ENCODE measurements at regions not wholly inside any gene's neighbourhood (a gene's known extent, or its start where the extent isn't known, plus 50 kb on each side); places are given as distances from the start of the nearest gene placed in this dataset.

- Mint-ChIP-seq H3K4me3 (no peak overlapping the region), H3K4me1 (no peaks in the 10 kb centered on the region), H3K9me3 (peaks cover 8% of the 10 kb centered on the region), H3K27me3 (peaks cover 24% of the 10 kb centered on the region), H3K27ac (no peak overlapping the region), H3K36me3 (no peaks in the 10 kb centered on the region)
- no peak for DNase-seq
These were observed 83.9 kb upstream of the NTF3 start for GRCh38 chr12:5348057-5348456.

- Mint-ChIP-seq H3K4me3 (no peak overlapping the region), H3K9me3 (peaks cover 12% of the 10 kb centered on the region), H3K27ac (no peak overlapping the region), H3K4me1 (no peaks in the 10 kb centered on the region), H3K36me3 (no peaks in the 10 kb centered on the region), H3K27me3 (peaks cover 28% of the 10 kb centered on the region)
- no peak for DNase-seq
These were observed 83.4 kb upstream of the NTF3 start for GRCh38 chr12:5348491-5348890.

- no peaks in the 10 kb centered on the region for H3K36me3 Mint-ChIP-seq
- DNase-seq = no peak
- H3K27me3 Mint-ChIP-seq = peaks cover 8% of the 10 kb centered on the region
- no peak overlapping the region for H3K27ac Mint-ChIP-seq
- no peaks in the 10 kb centered on the region for H3K4me1 Mint-ChIP-seq
- no peaks in the 10 kb centered on the region for H3K9me3 Mint-ChIP-seq
- H3K4me3 Mint-ChIP-seq = no peak overlapping the region
These were observed 67.7 kb upstream of the NTF3 start for GRCh38 chr12:5364036-5364770.

- no peak overlapping the region for H3K4me3 Mint-ChIP-seq
- no peaks in the 10 kb centered on the region for H3K9me3 Mint-ChIP-seq
- H3K27me3 Mint-ChIP-seq = no peaks in the 10 kb centered on the region
- no peaks in the 10 kb centered on the region for H3K36me3 Mint-ChIP-seq
- H3K27ac Mint-ChIP-seq = no peak overlapping the region
- no peak for DNase-seq
- H3K4me1 Mint-ChIP-seq = no peaks in the 10 kb centered on the region
These were observed 62.6 kb upstream of the NTF3 start for GRCh38 chr12:5369298-5369697.

- no peak for DNase-seq
- Mint-ChIP-seq H3K9me3 (no peaks in the 10 kb centered on the region), H3K4me1 (no peaks in the 10 kb centered on the region), H3K27me3 (no peaks in the 10 kb centered on the region), H3K4me3 (no peak overlapping the region), H3K36me3 (no peaks in the 10 kb centered on the region), H3K27ac (no peak overlapping the region)
These were observed 60.3 kb upstream of the NTF3 start for GRCh38 chr12:5371631-5372030.

GRCh38 chr12:5374713-5375112 lies 57.2 kb upstream of the NTF3 start:
- Mint-ChIP-seq H3K4me1 (no peaks in the 10 kb centered on the region), H3K4me3 (no peak overlapping the region), H3K27me3 (no peaks in the 10 kb centered on the region), H3K9me3 (no peaks in the 10 kb centered on the region), H3K36me3 (no peaks in the 10 kb centered on the region), H3K27ac (no peak overlapping the region)
- DNase-seq = no peak

GRCh38 chr12:5375547-5376295 lies 56.2 kb upstream of the NTF3 start:
- Mint-ChIP-seq H3K27me3 (no peaks in the 10 kb centered on the region), H3K4me1 (no peaks in the 10 kb centered on the region), H3K27ac (no peak overlapping the region), H3K4me3 (no peak overlapping the region), H3K9me3 (no peaks in the 10 kb centered on the region), H3K36me3 (no peaks in the 10 kb centered on the region)
- no peak for DNase-seq

- H3K36me3 Mint-ChIP-seq = no peaks in the 10 kb centered on the region
- DNase-seq = no peak
- no peaks in the 10 kb centered on the region for H3K4me1 Mint-ChIP-seq
- H3K27me3 Mint-ChIP-seq = no peaks in the 10 kb centered on the region
- no peaks in the 10 kb centered on the region for H3K9me3 Mint-ChIP-seq
- H3K4me3 Mint-ChIP-seq = no peak overlapping the region
- H3K27ac Mint-ChIP-seq = no peak overlapping the region
These were observed 55.2 kb upstream of the NTF3 start for GRCh38 chr12:5376591-5377207.

- Mint-ChIP-seq H3K4me3 (no peak overlapping the region), H3K27me3 (no peaks in the 10 kb centered on the region), H3K4me1 (no peaks in the 10 kb centered on the region), H3K27ac (no peak overlapping the region), H3K36me3 (no peaks in the 10 kb centered on the region), H3K9me3 (no peaks in the 10 kb centered on the region)
- no peak for DNase-seq
These were observed 53.8 kb upstream of the NTF3 start for GRCh38 chr12:5377997-5378592.

- Mint-ChIP-seq H3K27me3 (no peaks in the 10 kb centered on the region), H3K9me3 (no peaks in the 10 kb centered on the region), H3K4me3 (no peak overlapping the region), H3K36me3 (no peaks in the 10 kb centered on the region), H3K4me1 (no peaks in the 10 kb centered on the region), H3K27ac (no peak overlapping the region)
- DNase-seq = no peak
These were observed 52.0 kb upstream of the NTF3 start for GRCh38 chr12:5379749-5380496.

Data from activated naive CD8-positive, alpha-beta T cell treated with anti-CD3 and anti-CD28 coated beads for 36 hours (primary cell).